ENCODE measurements at regions not wholly inside any gene's neighbourhood (a gene's known extent, or its start where the extent isn't known, plus 50 kb on each side); places are given as distances from the start of the nearest gene placed in this dataset.
A peak's percentile ranks its signal among the peaks of the same experiment; 100 is the strongest.

GRCh38 chr18:77187189-77187588, 54.6 kb upstream of the MBP start:
- DNase-seq (ENCODE audit: low read depth), result no peak

DNA sequence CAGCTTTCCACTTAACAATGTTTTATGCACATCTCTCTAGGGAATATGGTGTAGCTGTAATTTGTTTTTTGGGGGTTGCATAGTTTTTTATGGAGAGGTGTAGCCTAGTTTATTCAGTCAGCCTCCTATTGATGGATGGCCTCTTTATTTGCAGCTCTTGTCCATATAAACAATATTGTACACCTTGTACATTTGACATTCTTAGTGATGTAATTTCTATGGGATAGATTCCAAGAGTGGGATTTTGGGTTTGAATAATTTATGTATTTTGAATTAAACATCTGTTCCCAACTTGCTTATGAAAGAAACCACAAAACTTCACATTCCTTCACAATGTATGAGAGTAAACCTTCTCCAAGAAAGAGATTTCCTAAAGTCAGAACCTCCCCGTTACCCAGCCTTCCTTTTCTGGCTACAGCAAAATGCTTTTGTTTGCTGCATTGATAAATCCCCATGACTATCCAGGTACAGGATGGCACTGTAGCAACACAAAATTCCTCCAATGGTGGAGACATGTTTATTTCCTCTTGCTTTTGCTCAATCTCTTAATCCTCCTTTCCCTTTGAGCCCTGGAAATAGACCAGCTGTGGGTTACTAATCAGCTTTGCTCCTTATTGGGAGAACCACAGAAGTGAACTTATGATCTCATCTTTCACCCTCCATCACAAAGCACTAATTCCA, 58.4 kb upstream of the GALR1 start:
- peak; percentile 79 for DNase-seq (ENCODE audit: low read depth)

GRCh38 chr18:77197073-77197472, 52.6 kb upstream of the GALR1 start:
- DNase-seq (ENCODE audit: low read depth), result no peak

- no peak for DNase-seq (ENCODE audit: low read depth)
Measured at GRCh38 chr18:77198663-77199062, 51.0 kb upstream of the GALR1 start.

DNA sequence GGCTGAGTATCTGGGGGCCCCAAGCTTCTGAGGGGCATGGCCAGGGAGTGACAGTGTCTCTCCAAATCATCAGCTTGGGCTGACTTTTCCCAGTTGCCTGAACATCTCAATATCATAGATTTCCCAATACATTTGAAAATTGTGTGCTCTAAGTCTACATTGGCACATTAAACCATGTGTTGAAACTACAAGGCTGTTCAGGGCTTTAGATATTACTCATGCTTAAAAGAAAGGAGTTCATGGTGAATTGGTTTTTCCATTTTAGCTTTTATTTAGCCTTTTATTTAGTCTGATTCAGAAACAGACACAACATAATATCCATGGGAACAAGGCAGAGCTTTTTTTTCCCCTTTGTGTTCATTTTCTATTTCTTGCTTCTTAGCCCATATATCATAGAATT, 49.9 kb upstream of the GALR1 start:
- DNase-seq (ENCODE audit: low read depth), result peak; percentile 44
